ENCODE measurements at regions not wholly inside any gene's neighbourhood (a gene's known extent, or its start where the extent isn't known, plus 50 kb on each side); places are given as distances from the start of the nearest gene placed in this dataset.

- TF ChIP-seq ZFX (IDR thresholded peaks at IDR 0.05) (no peak), CTCF (conservative IDR thresholded peaks at IDR 0.05) (peak; percentile 4; the same call in 1 of the 2 replicates)
Observed at GRCh38 chr12:59407799-59408198, 188.0 kb upstream of the SLC16A7 start.

GRCh38 chr12:59405992-59406391 lies 189.8 kb upstream of the SLC16A7 start:
- TF ChIP-seq CTCF (conservative IDR thresholded peaks at IDR 0.05) (no peak), ZFX (IDR thresholded peaks at IDR 0.05) (no peak)
- H3K27ac ChIP-seq, result no peak overlapping the region

More at GRCh38 chr12:59407799-59408198, 188.0 kb upstream of the SLC16A7 start:
- no peak overlapping the region for H3K27ac ChIP-seq

- H3K27ac ChIP-seq, result no peak overlapping the region
- no peak for TF ChIP-seq ZFX (IDR thresholded peaks at IDR 0.05)
- no peak for TF ChIP-seq CTCF (conservative IDR thresholded peaks at IDR 0.05)
Observed at GRCh38 chr12:59404109-59404650, 191.6 kb upstream of the SLC16A7 start.

- TF ChIP-seq CTCF (conservative IDR thresholded peaks at IDR 0.05), result peak; percentile 92
- no peak for TF ChIP-seq ZFX (IDR thresholded peaks at IDR 0.05)
Observed at GRCh38 chr12:59403259-59403932, 192.4 kb upstream of the SLC16A7 start.

GRCh38 chr12:59401862-59402261 lies 194.0 kb upstream of the SLC16A7 start:
- H3K27ac ChIP-seq, result no peak overlapping the region
- TF ChIP-seq ZFX (IDR thresholded peaks at IDR 0.05) (no peak), CTCF (conservative IDR thresholded peaks at IDR 0.05) (no peak)

More at GRCh38 chr12:59403259-59403932, 192.4 kb upstream of the SLC16A7 start:
- H3K27ac ChIP-seq, result peak overlapping the region; percentile 24; the same call in 1 of the 2 replicates

- TF ChIP-seq CTCF (conservative IDR thresholded peaks at IDR 0.05), result no peak
- H3K27ac ChIP-seq, result no peak overlapping the region
Observed at GRCh38 chr12:59398164-59398563, 197.7 kb upstream of the SLC16A7 start.

- no peak for TF ChIP-seq ZFX (IDR thresholded peaks at IDR 0.05)
- no peak for TF ChIP-seq CTCF (conservative IDR thresholded peaks at IDR 0.05)
- no peak overlapping the region for H3K27ac ChIP-seq
Observed at GRCh38 chr12:59396919-59397318, 198.9 kb upstream of the SLC16A7 start.
